ENCODE measurements at regions not wholly inside any gene's neighbourhood (a gene's known extent, or its start where the extent isn't known, plus 50 kb on each side); places are given as distances from the start of the nearest gene placed in this dataset.
"Not testable (repeated sequence)": the region's sequence is repeated elsewhere in the genome, so short reads cannot be mapped to it uniquely, and the experiment has no call there.

DNA sequence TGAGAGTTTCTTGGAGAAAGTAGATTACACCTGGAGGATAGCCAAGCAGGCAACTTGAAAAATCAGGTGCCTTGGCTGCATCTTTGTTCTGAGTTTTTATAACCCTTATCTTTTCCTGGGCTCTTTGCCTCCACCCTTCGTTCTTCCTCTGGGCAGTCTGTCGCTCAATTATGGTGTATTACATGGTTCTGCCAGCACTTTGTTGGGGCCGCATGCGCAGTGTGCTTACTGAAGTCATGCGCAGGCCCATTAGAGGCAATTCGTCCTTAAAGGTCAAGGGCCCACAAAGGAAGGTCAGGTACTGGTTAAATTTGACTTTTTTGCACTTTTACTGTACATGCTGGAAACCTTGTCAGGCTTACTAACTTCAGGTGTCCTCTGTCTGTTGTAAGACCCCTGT is 761.9 kb upstream of the SLITRK5 start:
- no peak overlapping the region for H3K27ac ChIP-seq (ENCODE audit: control insufficient read depth, insufficient read depth, low read length)
- H3K36me3 ChIP-seq (ENCODE audit: control insufficient read depth in 2 of 2, extremely low read depth in 1 of 2, insufficient read depth in 2 of 2, low read length in 2 of 2), result no peaks in the 10 kb centered on the region
- H3K79me2 ChIP-seq (ENCODE audit: control insufficient read depth, insufficient read depth, low read length), result no peaks in the 10 kb centered on the region
- H3K9me1 ChIP-seq (ENCODE audit: control insufficient read depth, extremely low read depth, insufficient read depth, low read length), result no peaks in the 10 kb centered on the region
- DNase-seq (ENCODE audit: low read depth, low spot score), result no peak
- H3K4me3 ChIP-seq (ENCODE audit: control insufficient read depth in 2 of 3, extremely low read depth in 1 of 3, insufficient read depth in 2 of 3, low read depth in 1 of 3, low read length in 3 of 3), result no peak overlapping the region
- no peak overlapping the region for H3K4me2 ChIP-seq (ENCODE audit: control insufficient read depth, extremely low read depth, insufficient read depth, low read depth, low read length)
- no peaks in the 10 kb centered on the region for H4K20me1 ChIP-seq (ENCODE audit: control insufficient read depth, extremely low read depth, insufficient read depth, low read length)
- no peak overlapping the region for H2AFZ ChIP-seq (ENCODE audit: control insufficient read depth, low read length)
- FAIRE-seq, result no peak
- H3K9me3 ChIP-seq (ENCODE audit: control insufficient read depth, low read depth, low read length), result no peaks in the 10 kb centered on the region
- H3K9ac ChIP-seq (ENCODE audit: control insufficient read depth, extremely low read depth, insufficient read depth, low read length), result no peak overlapping the region
- TF ChIP-seq EZH2 (IDR thresholded peaks at IDR 0.05; ENCODE audit: low read length) (no peak), CTCF (optimal IDR thresholded peaks at IDR 0.05 in 1 of 3, IDR thresholded peaks at IDR 0.05 in 1 of 3, conservative IDR thresholded peaks at IDR 0.05 in 1 of 3; ENCODE audit: extremely low read depth in 1 of 3, insufficient read depth in 2 of 3, low read length in 3 of 3) (no peak)
- dilution Hi-C loops (cut with MboI; ENCODE audit: extremely low pct_ligation_motif_present, low sequenced_read_pairs), result no loop called here
- H3K4me1 ChIP-seq (ENCODE audit: control insufficient read depth, extremely low read depth, insufficient read depth, low read length), result no peaks in the 10 kb centered on the region
- H3K27me3 ChIP-seq (ENCODE audit: control insufficient read depth, extremely low read depth, insufficient read depth, low read length), result no peaks in the 10 kb centered on the region

DNA sequence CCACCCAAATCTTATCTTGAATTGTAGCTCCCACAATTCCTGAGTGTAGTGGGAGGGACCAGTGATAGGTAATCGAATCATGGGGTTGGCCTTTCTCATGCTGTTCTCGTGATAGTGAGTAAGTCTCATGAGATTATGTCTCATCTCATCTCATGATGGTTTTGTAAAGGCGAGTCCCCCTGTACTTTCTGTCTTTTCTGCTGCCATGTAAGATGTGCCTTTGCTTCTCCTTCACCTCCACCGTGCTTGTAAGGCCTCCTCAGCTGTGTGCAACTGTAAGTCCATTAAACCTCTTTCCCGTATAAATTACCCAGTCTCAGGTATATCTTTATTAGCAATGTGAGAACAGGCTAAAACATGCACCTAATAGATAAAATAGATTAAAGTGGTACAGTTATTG is 756.4 kb upstream of the SLITRK5 start:
- H3K79me2 ChIP-seq (ENCODE audit: control insufficient read depth, insufficient read depth, low read length), result no peaks in the 10 kb centered on the region
- no peaks in the 10 kb centered on the region for H3K27me3 ChIP-seq (ENCODE audit: control insufficient read depth, extremely low read depth, insufficient read depth, low read length)
- no peak overlapping the region for H2AFZ ChIP-seq (ENCODE audit: control insufficient read depth, low read length)
- dilution Hi-C loops (cut with MboI; ENCODE audit: extremely low pct_ligation_motif_present, low sequenced_read_pairs), result no loop called here
- H3K9me3 ChIP-seq (ENCODE audit: control insufficient read depth, low read depth, low read length), result no peaks in the 10 kb centered on the region
- DNase-seq (ENCODE audit: low read depth, low spot score), result no peak
- no peaks in the 10 kb centered on the region for H3K4me1 ChIP-seq (ENCODE audit: control insufficient read depth, extremely low read depth, insufficient read depth, low read length)
- no peak overlapping the region for H3K4me3 ChIP-seq (ENCODE audit: control insufficient read depth in 2 of 3, extremely low read depth in 1 of 3, insufficient read depth in 2 of 3, low read depth in 1 of 3, low read length in 3 of 3)
- FAIRE-seq, result no peak
- H3K27ac ChIP-seq (ENCODE audit: control insufficient read depth, insufficient read depth, low read length), result no peak overlapping the region
- no peaks in the 10 kb centered on the region for H4K20me1 ChIP-seq (ENCODE audit: control insufficient read depth, extremely low read depth, insufficient read depth, low read length)
- H3K36me3 ChIP-seq (ENCODE audit: control insufficient read depth in 2 of 2, extremely low read depth in 1 of 2, insufficient read depth in 2 of 2, low read length in 2 of 2), result no peaks in the 10 kb centered on the region
- TF ChIP-seq CTCF (optimal IDR thresholded peaks at IDR 0.05 in 1 of 3, IDR thresholded peaks at IDR 0.05 in 1 of 3, conservative IDR thresholded peaks at IDR 0.05 in 1 of 3; ENCODE audit: extremely low read depth in 1 of 3, insufficient read depth in 2 of 3, low read length in 3 of 3) (no peak), EZH2 (IDR thresholded peaks at IDR 0.05; ENCODE audit: low read length) (no peak)
- H3K9ac ChIP-seq (ENCODE audit: control insufficient read depth, extremely low read depth, insufficient read depth, low read length), result no peak overlapping the region
- no peaks in the 10 kb centered on the region for H3K9me1 ChIP-seq (ENCODE audit: control insufficient read depth, extremely low read depth, insufficient read depth, low read length)
- H3K4me2 ChIP-seq (ENCODE audit: control insufficient read depth, extremely low read depth, insufficient read depth, low read depth, low read length), result no peak overlapping the region

- dilution Hi-C loops (cut with MboI; ENCODE audit: extremely low pct_ligation_motif_present, low sequenced_read_pairs); H2AFZ ChIP-seq (ENCODE audit: control insufficient read depth, low read length); FAIRE-seq; H3K4me2 ChIP-seq (ENCODE audit: control insufficient read depth, extremely low read depth, insufficient read depth, low read depth, low read length); H3K9ac ChIP-seq (ENCODE audit: control insufficient read depth, extremely low read depth, insufficient read depth, low read length); H3K79me2 ChIP-seq (ENCODE audit: control insufficient read depth, insufficient read depth, low read length); H3K27ac ChIP-seq (ENCODE audit: control insufficient read depth, insufficient read depth, low read length); H3K4me1 ChIP-seq (ENCODE audit: control insufficient read depth, extremely low read depth, insufficient read depth, low read length); H3K4me3 ChIP-seq (ENCODE audit: control insufficient read depth in 2 of 3, extremely low read depth in 1 of 3, insufficient read depth in 2 of 3, low read depth in 1 of 3, low read length in 3 of 3); H3K9me1 ChIP-seq (ENCODE audit: control insufficient read depth, extremely low read depth, insufficient read depth, low read length); H3K36me3 ChIP-seq (ENCODE audit: control insufficient read depth in 2 of 2, extremely low read depth in 1 of 2, insufficient read depth in 2 of 2, low read length in 2 of 2); H4K20me1 ChIP-seq (ENCODE audit: control insufficient read depth, extremely low read depth, insufficient read depth, low read length); DNase-seq (ENCODE audit: low read depth, low spot score); H3K27me3 ChIP-seq (ENCODE audit: control insufficient read depth, extremely low read depth, insufficient read depth, low read length); H3K9me3 ChIP-seq (ENCODE audit: control insufficient read depth, low read depth, low read length): not testable (repeated sequence)
Measured at GRCh38 chr13:86917438-86917837, 753.7 kb upstream of the SLITRK5 start.
